ENCODE measurements at regions not wholly inside any gene's neighbourhood (a gene's known extent, or its start where the extent isn't known, plus 50 kb on each side); places are given as distances from the start of the nearest gene placed in this dataset.

DNA sequence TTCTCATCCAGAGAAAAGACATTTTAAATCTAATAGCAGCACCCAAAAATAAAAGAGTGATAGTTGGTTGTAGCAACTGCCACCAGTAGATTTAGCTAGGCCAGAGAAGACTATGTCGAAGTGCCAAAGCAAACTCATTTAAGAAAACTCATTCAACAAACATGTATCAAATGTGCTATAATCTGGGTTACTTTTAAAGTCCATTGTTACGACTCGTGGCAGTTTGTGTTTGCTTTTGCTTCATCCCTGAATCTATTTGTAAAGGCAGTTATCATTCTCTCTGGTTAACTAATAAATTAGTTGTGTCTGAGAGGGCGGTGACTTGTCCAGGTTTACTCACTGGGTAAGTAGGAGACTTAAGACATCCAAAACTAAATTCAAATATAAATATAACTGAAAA lies 159.4 kb downstream of the ZIC4 start:
- TF ChIP-seq, protein P1, sequence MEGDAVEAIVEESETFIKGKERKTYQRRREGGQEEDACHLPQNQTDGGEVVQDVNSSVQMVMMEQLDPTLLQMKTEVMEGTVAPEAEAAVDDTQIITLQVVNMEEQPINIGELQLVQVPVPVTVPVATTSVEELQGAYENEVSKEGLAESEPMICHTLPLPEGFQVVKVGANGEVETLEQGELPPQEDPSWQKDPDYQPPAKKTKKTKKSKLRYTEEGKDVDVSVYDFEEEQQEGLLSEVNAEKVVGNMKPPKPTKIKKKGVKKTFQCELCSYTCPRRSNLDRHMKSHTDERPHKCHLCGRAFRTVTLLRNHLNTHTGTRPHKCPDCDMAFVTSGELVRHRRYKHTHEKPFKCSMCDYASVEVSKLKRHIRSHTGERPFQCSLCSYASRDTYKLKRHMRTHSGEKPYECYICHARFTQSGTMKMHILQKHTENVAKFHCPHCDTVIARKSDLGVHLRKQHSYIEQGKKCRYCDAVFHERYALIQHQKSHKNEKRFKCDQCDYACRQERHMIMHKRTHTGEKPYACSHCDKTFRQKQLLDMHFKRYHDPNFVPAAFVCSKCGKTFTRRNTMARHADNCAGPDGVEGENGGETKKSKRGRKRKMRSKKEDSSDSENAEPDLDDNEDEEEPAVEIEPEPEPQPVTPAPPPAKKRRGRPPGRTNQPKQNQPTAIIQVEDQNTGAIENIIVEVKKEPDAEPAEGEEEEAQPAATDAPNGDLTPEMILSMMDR (IDR thresholded peaks at IDR 0.05): no peak
- no peak for TF ChIP-seq POLR2A (IDR thresholded peaks at IDR 0.05)

Measured in thyroid gland (tissue), 4 donors.